Common myeloid progenitor, CD34-positive (primary cell): ENCODE measurements at regions not wholly inside any gene's neighbourhood (a gene's known extent, or its start where the extent isn't known, plus 50 kb on each side); places are given as distances from the start of the nearest gene placed in this dataset.

ENCODE experiments used
- CTCF ChIA-PET: fragments of 350-600 bp; sonication (Branson Sonifier 250); formaldehyde crosslinking; loops from one replicate; lab custom pipeline; 2021; ENCODE audit warnings: antibody characterized with exemption; lab: Charles Lee
- POLR2A ChIA-PET: fragments of 350-600 bp; sonication (Branson Sonifier 250); formaldehyde crosslinking; loops from one replicate; lab custom pipeline; 2021; ENCODE audit warnings: antibody characterized with exemption; lab: Charles Lee
- DNase-seq, 3 donors: peaks; one replicate each; pipeline versions ENCODE4 v3.0.0 to v3.0.0-alpha.2; 2013
- H3K27ac ChIP-seq, 2 experiments: 1 replicate in 1 of 2; 2 replicates in 1 of 2; pipeline ENCODE4 v1.7.0; 2013; ENCODE audit warnings: inconsistent platforms in 2 of 2, low read length in 2 of 2, mild to moderate bottlenecking in 2 of 2, low read depth in 1 of 2, moderate library complexity in 1 of 2; ENCODE audit not compliant: severe bottlenecking in 2 of 2, insufficient read depth in 1 of 2, poor library complexity in 1 of 2
- H3K27me3 ChIP-seq, 5 experiments: replicated peaks in 2 of 5; 1 replicate in 3 of 5; 2 replicates in 2 of 5; pipeline versions ENCODE4 v1.6.1 to v1.7.0; 2013; ENCODE audit warnings: low read length in 4 of 5, mild to moderate bottlenecking in 2 of 5, moderate library complexity in 2 of 5, inconsistent platforms in 1 of 5; ENCODE audit not compliant: insufficient read depth in 5 of 5, control insufficient read depth in 4 of 5
- H3K36me3 ChIP-seq, 4 experiments: 1 replicate in 2 of 4; 2 replicates in 2 of 4; pipeline versions ENCODE4 v1.6.1 to v1.7.0; 2013; ENCODE audit warnings: low read length in 3 of 4, control low read depth in 1 of 4, mild to moderate bottlenecking in 1 of 4; ENCODE audit not compliant: control insufficient read depth in 4 of 4, insufficient read depth in 4 of 4
- H3K4me1 ChIP-seq, 4 experiments: 1 replicate in 3 of 4; 2 replicates in 1 of 4; pipeline versions ENCODE4 v1.6.1 to v1.7.1; 2013; ENCODE audit warnings: low read length in 3 of 4, mild to moderate bottlenecking in 3 of 4, control low read depth in 1 of 4, inconsistent platforms in 1 of 4, moderate library complexity in 1 of 4; ENCODE audit not compliant: control insufficient read depth in 4 of 4, insufficient read depth in 4 of 4; ENCODE audit errors: control extremely low read depth in 1 of 4
- H3K4me3 ChIP-seq, 7 experiments: 1 replicate in 4 of 7; 2 replicates in 3 of 7; pipeline versions ENCODE4 v1.5.1 to v1.7.0; 2013; ENCODE audit warnings: mild to moderate bottlenecking in 7 of 7, low read length in 6 of 7, moderate library complexity in 6 of 7, inconsistent platforms in 2 of 7, low read depth in 2 of 7, control low read depth in 1 of 7; ENCODE audit not compliant: insufficient read depth in 4 of 7, control insufficient read depth in 1 of 7; ENCODE audit errors: extremely low read depth in 1 of 7
- H3K9me3 ChIP-seq, 5 experiments: 1 replicate in 4 of 5; 2 replicates in 1 of 5; pipeline versions ENCODE4 v1.6.1 to v1.7.1; 2013; ENCODE audit warnings: low read length in 4 of 5, mild to moderate bottlenecking in 2 of 5, inconsistent platforms in 1 of 5, low read depth in 1 of 5, moderate library complexity in 1 of 5; ENCODE audit not compliant: control insufficient read depth in 4 of 5, insufficient read depth in 2 of 5; ENCODE audit errors: control extremely low read depth in 1 of 5
- WGBS: methylation state at CpG from one replicate; pipeline ENCODE4 v1.1.5; 2013; ENCODE audit not compliant: insufficient coverage; 5-methylcytosine and 5-hydroxymethylcytosine counted together

DNA sequence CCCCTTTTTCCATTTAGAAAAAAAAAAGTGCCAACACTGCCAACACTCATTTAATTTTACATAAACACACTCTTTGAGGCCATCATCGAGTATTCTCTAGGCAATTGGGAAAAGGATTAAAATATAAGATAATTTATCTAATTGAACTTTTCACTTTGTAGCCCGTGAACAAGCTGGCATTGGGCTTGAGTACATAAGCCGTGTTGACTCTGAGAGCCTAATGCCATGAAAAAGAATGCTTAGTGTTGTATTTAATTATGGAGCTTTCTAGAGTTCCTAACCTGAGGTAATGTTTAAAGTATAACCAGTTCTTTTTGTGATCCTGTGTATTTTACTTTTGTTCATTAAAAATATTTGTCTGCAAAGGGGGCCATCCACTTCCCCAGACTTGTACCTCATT is 193.8 kb downstream of the LYPLAL1 start:
- POLR2A ChIA-PET = no interaction called here
- no peaks in the 10 kb centered on the region for H3K36me3 ChIP-seq
- 100% methylated on average over 2 of the region's 3 CpGs for WGBS
- no peak overlapping the region for H3K27ac ChIP-seq
- no peaks in the 10 kb centered on the region for H3K9me3 ChIP-seq
- H3K4me3 ChIP-seq = no peak overlapping the region
- CTCF ChIA-PET = no interaction called here
- no peaks in the 10 kb centered on the region for H3K4me1 ChIP-seq
- H3K27me3 ChIP-seq = no peaks in the 10 kb centered on the region
- no peak for DNase-seq

DNA sequence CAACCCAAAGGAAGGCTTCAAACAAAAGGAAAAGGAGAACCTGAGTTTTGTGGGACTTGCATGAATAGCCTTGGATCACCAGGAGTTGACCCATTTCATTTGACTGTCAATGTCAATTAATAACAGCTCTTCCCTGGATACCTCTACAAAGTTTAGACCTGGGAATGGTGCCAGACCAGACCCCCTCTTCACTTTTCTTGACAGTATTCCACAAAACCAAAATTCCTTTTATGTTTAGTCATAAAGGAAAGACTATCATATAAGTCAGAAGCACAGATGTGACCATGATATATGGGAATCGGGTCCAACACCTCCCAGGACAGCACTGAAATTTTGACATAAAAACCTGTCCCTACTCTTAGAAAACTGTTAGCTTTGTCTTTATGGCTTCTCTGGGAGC is 191.8 kb downstream of the LYPLAL1 start:
- no peak for DNase-seq
- ChIA-PET CTCF (no interaction called here), POLR2A (no interaction called here)
- Histone ChIP-seq H3K4me1 (no peaks in the 10 kb centered on the region), H3K4me3 (no peak overlapping the region), H3K27me3 (no peaks in the 10 kb centered on the region), H3K36me3 (no peaks in the 10 kb centered on the region), H3K27ac (no peak overlapping the region), H3K9me3 (no peaks in the 10 kb centered on the region)
- WGBS = 100% methylated on average over 1 of the region's 1 CpG

DNA sequence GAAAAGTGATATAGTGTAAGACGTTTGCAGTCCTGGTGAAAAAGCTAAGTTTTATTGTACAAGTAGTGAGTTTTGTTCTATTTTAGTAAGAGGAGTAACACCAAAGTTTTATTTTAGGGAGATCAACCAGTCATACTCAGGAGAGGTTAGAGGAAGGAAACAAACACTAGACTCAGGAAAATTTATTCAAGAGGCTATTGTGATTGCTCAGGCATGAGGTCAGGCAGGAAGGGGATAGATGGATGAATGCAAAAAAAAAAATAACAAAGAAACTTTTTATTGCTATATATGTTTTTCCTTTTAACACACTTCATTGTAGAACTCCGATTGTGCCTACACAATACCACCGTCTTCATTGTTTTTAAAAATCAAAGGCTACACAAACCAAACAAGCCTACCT is 189.0 kb downstream of the LYPLAL1 start:
- DNase-seq = no peak
- H3K4me3 ChIP-seq = no peak overlapping the region
- ChIA-PET POLR2A (no interaction called here), CTCF (no interaction called here)
- H3K9me3 ChIP-seq = no peaks in the 10 kb centered on the region
- WGBS = 50% methylated on average over 1 of the region's 3 CpGs
- H3K4me1 ChIP-seq = no peaks in the 10 kb centered on the region
- H3K27ac ChIP-seq = no peak overlapping the region
- no peaks in the 10 kb centered on the region for H3K36me3 ChIP-seq
- H3K27me3 ChIP-seq = no peaks in the 10 kb centered on the region

DNA sequence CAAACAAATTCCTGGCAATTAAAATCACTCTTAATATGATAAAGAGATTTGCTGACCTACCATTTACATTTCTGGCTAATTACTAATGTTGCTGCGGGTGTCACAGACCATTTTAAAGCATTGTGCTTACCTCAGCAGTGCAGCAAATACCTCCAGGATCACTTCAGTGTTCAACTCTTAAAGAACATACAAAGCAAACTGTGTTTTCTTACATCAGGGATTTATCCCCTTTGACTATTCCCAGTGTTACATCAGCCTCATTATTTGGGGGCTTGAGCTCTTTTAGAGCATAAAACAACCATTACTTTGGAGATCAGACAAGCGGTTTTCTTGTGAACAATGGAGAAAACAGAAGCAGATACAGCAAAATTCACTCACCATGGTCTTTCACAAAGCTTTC is 185.4 kb downstream of the LYPLAL1 start:
- ChIA-PET POLR2A (no interaction called here), CTCF (no interaction called here)
- Histone ChIP-seq H3K27ac (no peak overlapping the region), H3K4me1 (no peaks in the 10 kb centered on the region), H3K4me3 (no peak overlapping the region), H3K27me3 (no peaks in the 10 kb centered on the region), H3K36me3 (no peaks in the 10 kb centered on the region), H3K9me3 (no peaks in the 10 kb centered on the region)
- no peak for DNase-seq
- 88% methylated on average over 2 of the region's 2 CpGs for WGBS

DNA sequence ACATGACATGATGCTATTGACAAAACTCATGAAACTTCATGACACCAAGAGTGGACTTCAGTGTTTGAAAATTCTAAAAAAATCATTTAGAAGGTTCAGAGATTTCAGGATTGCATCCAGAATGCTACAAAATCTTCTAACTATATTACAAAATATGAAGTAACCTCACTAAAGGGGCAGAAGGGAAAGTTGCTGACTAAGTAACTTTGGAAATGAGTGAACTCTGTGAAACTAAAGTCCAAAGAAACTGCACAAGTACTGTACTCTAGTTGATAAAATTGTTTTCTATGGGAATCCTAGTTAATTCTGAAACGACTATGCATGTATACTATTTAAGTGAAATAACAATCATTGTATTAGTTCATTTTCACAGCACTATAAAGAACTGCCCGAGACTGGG is 184.4 kb downstream of the LYPLAL1 start:
- Histone ChIP-seq H3K27me3 (no peaks in the 10 kb centered on the region), H3K9me3 (peaks cover 0 to under 1% (median 0%) of the 10 kb centered on the region in 5 experiments), H3K27ac (no peak overlapping the region), H3K4me1 (no peaks in the 10 kb centered on the region), H3K4me3 (no peak overlapping the region), H3K36me3 (no peaks in the 10 kb centered on the region)
- DNase-seq = no peak
- ChIA-PET POLR2A (no interaction called here), CTCF (no interaction called here)
- no CpG with 5 or more reads among the region's 2 CpGs for WGBS

DNA sequence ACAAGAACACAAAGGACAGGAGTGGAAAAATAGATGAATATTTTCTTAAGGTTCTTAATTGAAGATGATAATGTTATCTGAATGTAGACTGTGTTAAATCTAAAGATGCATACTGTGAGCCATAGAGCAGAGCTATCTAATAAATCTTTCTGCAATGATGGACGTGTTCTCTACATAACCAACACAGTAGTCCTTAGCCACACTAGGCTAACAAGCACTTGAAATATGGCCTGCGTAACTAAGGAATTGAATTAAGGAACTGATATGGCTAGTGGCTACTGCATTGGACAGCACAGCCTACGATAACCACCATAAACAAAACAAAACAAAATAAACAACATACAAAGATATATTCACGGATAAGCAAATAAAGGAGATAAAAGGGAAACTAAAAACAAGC is 181.3 kb downstream of the LYPLAL1 start:
- Histone ChIP-seq H3K9me3 (peaks cover 0 to 3% (median 0%) of the 10 kb centered on the region in 5 experiments), H3K27ac (no peak overlapping the region), H3K36me3 (no peaks in the 10 kb centered on the region), H3K4me1 (no peaks in the 10 kb centered on the region), H3K27me3 (no peaks in the 10 kb centered on the region), H3K4me3 (no peak overlapping the region)
- ChIA-PET CTCF (no interaction called here), POLR2A (no interaction called here)
- WGBS = 100% methylated on average over 1 of the region's 4 CpGs
- DNase-seq = no peak

DNA sequence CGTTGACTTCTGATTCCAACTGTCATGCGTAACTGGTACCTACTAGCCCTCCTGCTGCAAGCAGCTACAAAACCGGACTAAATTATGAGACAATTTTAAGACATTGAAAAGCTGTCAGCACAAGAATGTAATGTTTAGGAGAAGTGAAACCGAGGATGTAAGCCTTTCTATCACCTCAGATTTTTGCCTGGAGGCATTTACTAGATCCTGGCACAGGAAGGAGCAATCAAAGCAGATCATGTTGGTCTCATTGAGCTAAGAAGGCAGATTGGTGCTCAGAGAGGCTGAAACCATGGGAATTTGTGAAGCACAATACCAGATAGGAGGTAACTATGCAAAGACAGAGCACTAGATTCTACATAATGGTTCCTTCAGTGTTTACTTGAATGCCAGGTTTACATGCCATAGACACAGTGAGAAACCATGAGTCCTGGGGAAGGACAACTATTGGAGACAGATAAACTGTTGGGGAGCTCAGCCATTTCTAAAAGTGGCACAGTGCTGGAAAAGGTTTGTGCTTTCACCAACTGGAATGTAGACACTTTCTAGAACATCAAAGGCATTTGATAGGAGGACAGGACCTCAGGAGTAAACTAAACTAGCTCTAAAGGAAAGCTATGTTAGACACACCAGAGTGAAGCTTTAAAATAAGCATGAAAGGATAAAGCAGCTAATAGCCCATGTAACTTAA is 179.4 kb downstream of the LYPLAL1 start:
- Histone ChIP-seq H3K36me3 (no peaks in the 10 kb centered on the region), H3K4me1 (no peaks in the 10 kb centered on the region), H3K9me3 (peaks cover 0 to 4% (median 0%) of the 10 kb centered on the region in 5 experiments), H3K4me3 (no peak overlapping the region), H3K27me3 (no peaks in the 10 kb centered on the region), H3K27ac (no peak overlapping the region)
- DNase-seq = no peak
- WGBS = 100% methylated on average over 3 of the region's 4 CpGs
- CTCF ChIA-PET = interaction anchor here (0.8 kb wide), 1 partner anchor 15 kb away, joined by 4 read pairs; no protein-coding TSS in a partner anchor
- POLR2A ChIA-PET = no interaction called here
